Brain microvascular endothelial cell (primary cell): ENCODE measurements at regions not wholly inside any gene's neighbourhood (a gene's known extent, or its start where the extent isn't known, plus 50 kb on each side); places are given as distances from the start of the nearest gene placed in this dataset.

Source experiments
- DNase-seq: peaks from one replicate; pipeline ENCODE4 v3.0.0-alpha.2; 2020
- H3K27ac ChIP-seq: fragments of 250-450 bp; sonication (Bioruptor Pico); 2 replicates; pipeline ENCODE4 v1.5.1; 2020; ENCODE audit warnings: mild to moderate bottlenecking, moderate library complexity
- H3K27me3 ChIP-seq: fragments of 250-450 bp; sonication (Bioruptor Pico); replicated peaks from 2 replicates; pipeline ENCODE4 v1.5.1; 2020; ENCODE audit warnings: mild to moderate bottlenecking
- H3K36me3 ChIP-seq: fragments of 250-450 bp; sonication (Bioruptor Pico); replicated peaks from 2 replicates; pipeline ENCODE4 v1.5.1; 2020; ENCODE audit warnings: mild to moderate bottlenecking
- H3K4me3 ChIP-seq: 2 replicates; pipeline ENCODE4 v1.5.1; 2011; ENCODE audit warnings: low read depth, mild to moderate bottlenecking, control low read depth, low read length, moderate library complexity
- CTCF ChIP-seq: IDR thresholded peaks from 2 replicates; pipeline ENCODE4 v1.5.1; 2011; ENCODE audit warnings: low read depth, mild to moderate bottlenecking, moderate library complexity, low read length, control low read depth, inconsistent platforms; ENCODE audit errors: missing control alignments
- in situ Hi-C: cut with HindIII; loops from 2 replicates; pipeline ENCODE4 v1.10.0; 2017; ENCODE audit warnings: low sequenced_read_pairs, low pct_ligation_motif_present

DNA sequence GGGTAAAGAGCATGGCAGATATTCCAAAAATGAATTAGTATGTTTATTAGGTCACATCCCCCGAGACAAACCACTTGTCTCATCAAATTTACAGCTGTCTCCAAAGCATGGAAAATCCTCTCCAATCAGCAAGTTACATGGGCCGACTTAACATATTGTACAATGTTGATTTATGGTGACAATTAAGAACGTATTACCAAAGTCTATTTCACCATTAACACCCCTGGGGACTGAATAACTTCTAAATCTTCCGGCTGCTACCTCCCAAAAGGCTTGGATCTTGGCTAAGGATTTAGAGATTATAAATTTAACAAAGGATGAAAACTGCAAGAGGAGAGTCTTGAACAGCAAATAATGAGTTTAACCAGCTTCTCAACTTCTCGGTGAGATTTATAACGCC lies 311.9 kb downstream of the NPIPA8 start:
- H3K36me3 ChIP-seq, result no peaks in the 10 kb centered on the region
- in situ Hi-C loops, result no loop called here
- no peak for TF ChIP-seq CTCF
- no peak overlapping the region for H3K27ac ChIP-seq
- DNase-seq, result no peak
- no peak overlapping the region for H3K4me3 ChIP-seq
- H3K27me3 ChIP-seq, result no peaks in the 10 kb centered on the region

DNA sequence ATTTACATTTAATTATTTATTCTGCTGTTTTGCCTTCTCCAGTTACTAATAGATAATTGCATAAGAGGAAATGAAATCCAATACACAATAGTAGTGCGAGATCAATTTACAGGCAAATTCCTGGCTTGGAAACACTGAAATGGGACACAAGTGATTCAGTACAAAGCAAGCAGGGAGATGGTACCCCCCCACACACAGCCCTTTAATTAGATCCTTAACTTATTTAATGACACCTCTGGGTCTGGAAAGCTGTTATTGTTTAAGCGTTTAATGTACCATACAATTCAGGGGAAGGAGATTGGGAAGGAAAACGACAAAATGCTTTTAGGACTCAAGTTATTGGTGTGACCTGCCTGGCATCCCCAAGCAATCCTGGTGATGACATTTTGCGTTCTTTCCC lies 318.2 kb downstream of the NPIPA8 start:
- no peaks in the 10 kb centered on the region for H3K27me3 ChIP-seq
- no peaks in the 10 kb centered on the region for H3K36me3 ChIP-seq
- no peak overlapping the region for H3K4me3 ChIP-seq
- DNase-seq, result no peak
- no peak overlapping the region for H3K27ac ChIP-seq
- in situ Hi-C loops, result no loop called here
- no peak for TF ChIP-seq CTCF

DNA sequence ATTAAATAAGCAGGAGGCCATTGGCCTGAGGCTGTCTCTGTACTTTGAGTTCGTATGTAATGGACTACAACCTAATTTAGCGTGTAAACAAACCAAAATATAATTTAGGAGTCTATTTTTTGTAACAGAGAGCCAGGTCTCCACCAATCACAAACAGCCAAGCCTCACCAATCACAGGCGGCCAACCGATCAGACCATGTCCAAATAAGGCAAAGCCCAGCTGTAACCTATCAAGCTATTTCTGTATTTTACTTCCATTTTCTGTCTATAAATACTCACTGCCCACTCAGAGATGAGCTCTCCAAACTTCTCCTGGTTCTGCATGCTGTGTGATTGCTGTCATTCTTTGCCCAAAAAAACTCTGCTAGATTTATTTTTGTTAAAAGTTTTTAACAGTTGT lies 322.7 kb downstream of the NPIPA8 start:
- Histone ChIP-seq H3K36me3 (no peaks in the 10 kb centered on the region), H3K4me3 (no peak overlapping the region), H3K27ac (no peak overlapping the region), H3K27me3 (no peaks in the 10 kb centered on the region)
- in situ Hi-C loops, result no loop called here
- TF ChIP-seq CTCF, result no peak
- DNase-seq, result no peak

- in situ Hi-C loops, result no loop called here
- Histone ChIP-seq H3K27ac (no peak overlapping the region), H3K27me3 (no peaks in the 10 kb centered on the region), H3K4me3 (no peak overlapping the region), H3K36me3 (no peaks in the 10 kb centered on the region)
- no peak for DNase-seq
- no peak for TF ChIP-seq CTCF
Measured at GRCh38 chr16:18008356-18008755, 328.2 kb downstream of the NPIPA8 start.

GRCh38 chr16:18003033-18003432 lies 333.5 kb downstream of the NPIPA8 start:
- no peak for DNase-seq
- H3K27ac ChIP-seq, result no peak overlapping the region
- no peak overlapping the region for H3K4me3 ChIP-seq
- no peaks in the 10 kb centered on the region for H3K27me3 ChIP-seq
- no peak for TF ChIP-seq CTCF
- in situ Hi-C loops, result no loop called here
- H3K36me3 ChIP-seq, result no peaks in the 10 kb centered on the region

DNA sequence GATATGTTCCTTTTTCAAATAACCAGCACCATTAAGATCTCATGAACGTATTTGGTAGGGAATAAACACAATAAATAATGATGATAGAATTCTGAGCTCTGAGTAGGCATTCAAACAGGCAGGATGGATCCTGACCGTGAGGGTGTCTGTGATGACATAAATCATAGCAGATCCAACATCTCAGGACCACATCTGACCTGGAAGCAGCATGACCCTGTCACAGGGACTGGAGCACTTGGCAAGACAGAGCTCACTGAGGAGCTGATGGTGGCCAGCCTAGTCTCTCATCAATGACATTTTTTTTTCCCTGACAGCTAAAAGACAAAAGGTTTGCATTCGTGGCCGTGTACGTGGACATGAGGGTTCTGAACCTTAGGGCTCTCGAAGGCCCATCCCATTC lies 337.5 kb downstream of the NPIPA8 start:
- Histone ChIP-seq H3K27ac (no peak overlapping the region), H3K27me3 (no peaks in the 10 kb centered on the region), H3K36me3 (no peaks in the 10 kb centered on the region), H3K4me3 (no peak overlapping the region)
- no peak for DNase-seq
- in situ Hi-C loops, result no loop called here
- no peak for TF ChIP-seq CTCF
